ENCODE measurements at regions not wholly inside any gene's neighbourhood (a gene's known extent, or its start where the extent isn't known, plus 50 kb on each side); places are given as distances from the start of the nearest gene placed in this dataset.

GRCh38 chr1:67978890-67979516, 71.4 kb downstream of the DIRAS3 start:
- H4K20me1 ChIP-seq (ENCODE audit: insufficient read depth) = no peaks in the 10 kb centered on the region
- intact Hi-C loops (cut with micrococcal nuclease) = no loop called here
- peak; percentile 90 for ATAC-seq
- no TSS peak for BruUV-seq (replicated peaks)
- H3K27ac ChIP-seq (ENCODE audit: low read depth, low read length) = peak overlapping the region; percentile 53; the same call in 1 of the 2 replicates
- DNase-seq (ENCODE audit: low read depth, low spot score) = peak; percentile 78
- no peaks in the 10 kb centered on the region for H3K79me2 ChIP-seq (ENCODE audit: insufficient read depth, low read length)
- ChIA-PET POLR2A (no interaction called here), RAD21 (ENCODE audit: low non-redundant PET in 1 of 2, low total read pairs in 2 of 2, uncharacterized antibody in 2 of 2, unreplicated experiment in 2 of 2) (no interaction called here), CTCF (no interaction called here)
- no peaks in the 10 kb centered on the region for H3K27me3 ChIP-seq (ENCODE audit: insufficient read depth, low read length)
- H2AFZ ChIP-seq (ENCODE audit: low read depth, low read length, poor library complexity, severe bottlenecking) = no peak overlapping the region
- peak overlapping the region; percentile 44 for H3K4me2 ChIP-seq (ENCODE audit: low read length)
- no peaks in the 10 kb centered on the region for H3K9me3 ChIP-seq (ENCODE audit: control insufficient read depth in 1 of 2, insufficient read depth in 1 of 2, low read depth in 1 of 2, low read length in 2 of 2)
- H3K4me3 ChIP-seq (replicated peaks in 1 of 2; ENCODE audit: low read depth in 1 of 2, low read length in 2 of 2) = no peak overlapping the region
- peaks cover 10 to 21% of the 10 kb centered on the region in 2 experiments for H3K4me1 ChIP-seq (ENCODE audit: control insufficient read depth in 1 of 2, insufficient read depth in 2 of 2, low read length in 2 of 2)
- TF ChIP-seq MAX (IDR thresholded peaks at IDR 0.05) = no peak
- TF ChIP-seq TCF7L2 (IDR thresholded peaks at IDR 0.05; ENCODE audit: borderline replicate concordance, extremely low read depth, insufficient read depth, insufficient read length) = peak; percentile 53
- no peak for TF ChIP-seq EGR1 (IDR thresholded peaks at IDR 0.05; ENCODE audit: low read depth)
- TF ChIP-seq JUND (IDR thresholded peaks at IDR 0.05) = peak; percentile 77
- peak; percentile 69 for TF ChIP-seq SP1 (IDR thresholded peaks at IDR 0.05; ENCODE audit: low read depth)
- peak; percentile 77 for TF ChIP-seq FOSL1 (IDR thresholded peaks at IDR 0.05; ENCODE audit: low read depth)
- no peak for TF ChIP-seq ZFX (IDR thresholded peaks at IDR 0.05)
- TF ChIP-seq CEBPB (IDR thresholded peaks at IDR 0.05; ENCODE audit: low read depth) = peak; percentile 57
- no peak overlapping the region for H3K9ac ChIP-seq (ENCODE audit: low read length)
- no peaks in the 10 kb centered on the region for H3K9me2 ChIP-seq (ENCODE audit: insufficient read depth)
- H3K36me3 ChIP-seq (ENCODE audit: control insufficient read depth in 1 of 2, insufficient read depth in 2 of 2, low read length in 2 of 2) = no peaks in the 10 kb centered on the region

- ChIA-PET RAD21 (ENCODE audit: low non-redundant PET in 1 of 2, low total read pairs in 2 of 2, uncharacterized antibody in 2 of 2, unreplicated experiment in 2 of 2) (no interaction called here), CTCF (no interaction called here), POLR2A (no interaction called here)
- ATAC-seq (no peak), DNase-seq (ENCODE audit: low read depth, low spot score) (no peak)
- H3K27ac ChIP-seq (ENCODE audit: low read depth, low read length) = no peak overlapping the region
- TF ChIP-seq TCF7L2 (IDR thresholded peaks at IDR 0.05; ENCODE audit: borderline replicate concordance, extremely low read depth, insufficient read depth, insufficient read length) = no peak
- no peaks in the 10 kb centered on the region for H3K9me2 ChIP-seq (ENCODE audit: insufficient read depth)
- no peaks in the 10 kb centered on the region for H3K79me2 ChIP-seq (ENCODE audit: insufficient read depth, low read length)
- H3K9me3 ChIP-seq (ENCODE audit: control insufficient read depth in 1 of 2, insufficient read depth in 1 of 2, low read depth in 1 of 2, low read length in 2 of 2) = no peaks in the 10 kb centered on the region
- no TSS peak for BruUV-seq (replicated peaks)
- H3K4me3 ChIP-seq (replicated peaks in 1 of 2; ENCODE audit: low read depth in 1 of 2, low read length in 2 of 2) = no peak overlapping the region
- intact Hi-C loops (cut with micrococcal nuclease) = no loop called here
- H3K9ac ChIP-seq (ENCODE audit: low read length) = no peak overlapping the region
- H3K4me2 ChIP-seq (ENCODE audit: low read length) = no peak overlapping the region
- H2AFZ ChIP-seq (ENCODE audit: low read depth, low read length, poor library complexity, severe bottlenecking) = no peak overlapping the region
- no peaks in the 10 kb centered on the region for H3K36me3 ChIP-seq (ENCODE audit: control insufficient read depth in 1 of 2, insufficient read depth in 2 of 2, low read length in 2 of 2)
- no peaks in the 10 kb centered on the region for H4K20me1 ChIP-seq (ENCODE audit: insufficient read depth)
- peaks cover 10 to 21% of the 10 kb centered on the region in 2 experiments for H3K4me1 ChIP-seq (ENCODE audit: control insufficient read depth in 1 of 2, insufficient read depth in 2 of 2, low read length in 2 of 2)
- no peaks in the 10 kb centered on the region for H3K27me3 ChIP-seq (ENCODE audit: insufficient read depth, low read length)
These were observed 72.7 kb downstream of the DIRAS3 start for GRCh38 chr1:67977756-67978155.
